SK-N-MC (cell line): ENCODE measurements at regions not wholly inside any gene's neighbourhood (a gene's known extent, or its start where the extent isn't known, plus 50 kb on each side); places are given as distances from the start of the nearest gene placed in this dataset.

Source experiments
- DNase-seq: peaks from one replicate; pipeline ENCODE4 v3.0.0-alpha.2; 2011; ENCODE audit warnings: low read depth, low spot score
- H3K27ac ChIP-seq: fragments of 200-600 bp; sonication (generic); 2 replicates; pipeline ENCODE4 v1.5.1; 2016; ENCODE audit warnings: mixed run types
- H3K36me3 ChIP-seq: fragments of 200-600 bp; sonication (generic); 2 replicates; pipeline ENCODE4 v1.6.1; 2017; ENCODE audit warnings: antibody characterized with exemption, low read length, mixed read lengths; ENCODE audit not compliant: insufficient read depth
- H3K4me3 ChIP-seq: fragments of 200-600 bp; sonication (generic); 2 replicates; pipeline ENCODE4 v1.5.1; 2016
- H3K9ac ChIP-seq: fragments of 200-600 bp; sonication (generic); 2 replicates; pipeline ENCODE4 v1.8.0; 2017; ENCODE audit warnings: mixed run types, mixed read lengths; ENCODE audit not compliant: insufficient read length
- H3K9me3 ChIP-seq: fragments of 200-600 bp; sonication (generic); 2 replicates; pipeline ENCODE4 v1.6.1; 2017; ENCODE audit warnings: low read depth, mild to moderate bottlenecking, antibody characterized with exemption, low read length, moderate library complexity, mixed read lengths
- EZH2 ChIP-seq: fragments of 200-600 bp; sonication (generic); IDR thresholded peaks from one replicate; pipeline ENCODE4 v1.6.1; 2017; ENCODE audit warnings: antibody characterized with exemption
- FOXP2 ChIP-seq: optimal IDR thresholded peaks from 2 replicates; pipeline ENCODE3; 2011; ENCODE audit warnings: mild to moderate bottlenecking, moderate library complexity; ENCODE audit not compliant: insufficient read depth; ENCODE audit errors: extremely low read length, control extremely low read depth
- POLR2AphosphoS5 ChIP-seq: IDR thresholded peaks from 2 replicates; pipeline ENCODE4 v1.6.1; 2012; ENCODE audit warnings: mild to moderate bottlenecking, low read depth, low read length, borderline replicate concordance

GRCh38 chr14:44830371-44830770 is 131.4 kb downstream of the KLHL28 start:
- no peak for DNase-seq
- no peaks in the 10 kb centered on the region for H3K9me3 ChIP-seq
- H3K9ac ChIP-seq: no peak overlapping the region
- no peaks in the 10 kb centered on the region for H3K36me3 ChIP-seq
- no peak overlapping the region for H3K27ac ChIP-seq
- no peak overlapping the region for H3K4me3 ChIP-seq
- TF ChIP-seq POLR2AphosphoS5 (no peak), FOXP2 (no peak), EZH2 (no peak)

GRCh38 chr14:44829021-44829420 is 132.7 kb downstream of the KLHL28 start:
- DNase-seq: no peak

GRCh38 chr14:44828023-44828422 is 133.7 kb downstream of the KLHL28 start:
- no peaks in the 10 kb centered on the region for H3K36me3 ChIP-seq
- H3K4me3 ChIP-seq: no peak overlapping the region
- no peak for TF ChIP-seq FOXP2
- no peak for TF ChIP-seq EZH2
- no peak for TF ChIP-seq POLR2AphosphoS5
- DNase-seq: no peak
- H3K27ac ChIP-seq: no peak overlapping the region
- no peak overlapping the region for H3K9ac ChIP-seq
- H3K9me3 ChIP-seq: no peaks in the 10 kb centered on the region

More at GRCh38 chr14:44829021-44829420, 132.7 kb downstream of the KLHL28 start:
- H3K4me3 ChIP-seq: no peak overlapping the region
- H3K36me3 ChIP-seq: no peaks in the 10 kb centered on the region
- no peaks in the 10 kb centered on the region for H3K9me3 ChIP-seq
- no peak overlapping the region for H3K9ac ChIP-seq
- TF ChIP-seq EZH2 (no peak), POLR2AphosphoS5 (no peak), FOXP2 (no peak)
- no peak overlapping the region for H3K27ac ChIP-seq

GRCh38 chr14:44820230-44820964 is 141.3 kb downstream of the KLHL28 start:
- Histone ChIP-seq H3K27ac (no peak overlapping the region), H3K9me3 (no peaks in the 10 kb centered on the region), H3K4me3 (no peak overlapping the region), H3K36me3 (no peaks in the 10 kb centered on the region), H3K9ac (no peak overlapping the region)
- no peak for TF ChIP-seq POLR2AphosphoS5
- no peak for TF ChIP-seq EZH2
- TF ChIP-seq FOXP2: no peak
- no peak for DNase-seq

GRCh38 chr14:44814196-44814595 is 147.6 kb downstream of the KLHL28 start:
- Histone ChIP-seq H3K9me3 (no peaks in the 10 kb centered on the region), H3K36me3 (no peaks in the 10 kb centered on the region), H3K4me3 (no peak overlapping the region), H3K27ac (no peak overlapping the region), H3K9ac (no peak overlapping the region)
- no peak for DNase-seq
- TF ChIP-seq EZH2: no peak
- no peak for TF ChIP-seq FOXP2
- no peak for TF ChIP-seq POLR2AphosphoS5

GRCh38 chr14:44812672-44813071 is 149.1 kb downstream of the KLHL28 start:
- TF ChIP-seq POLR2AphosphoS5 (no peak), EZH2 (no peak), FOXP2 (no peak)
- no peaks in the 10 kb centered on the region for H3K9me3 ChIP-seq
- H3K27ac ChIP-seq: no peak overlapping the region
- no peak overlapping the region for H3K4me3 ChIP-seq
- DNase-seq: no peak
- no peaks in the 10 kb centered on the region for H3K36me3 ChIP-seq
- H3K9ac ChIP-seq: no peak overlapping the region

- Histone ChIP-seq H3K27ac (no peak overlapping the region), H3K9me3 (no peaks in the 10 kb centered on the region), H3K9ac (no peak overlapping the region), H3K36me3 (no peaks in the 10 kb centered on the region), H3K4me3 (no peak overlapping the region)
- TF ChIP-seq EZH2 (no peak), FOXP2 (no peak), POLR2AphosphoS5 (no peak)
- DNase-seq: no peak
Measured at GRCh38 chr14:44804391-44804790, 157.4 kb downstream of the KLHL28 start.

GRCh38 chr14:44803239-44803905 is 158.4 kb downstream of the KLHL28 start:
- TF ChIP-seq EZH2: no peak
- TF ChIP-seq POLR2AphosphoS5: no peak
- no peak for TF ChIP-seq FOXP2
- no peaks in the 10 kb centered on the region for H3K9me3 ChIP-seq
- peak; percentile 60 for DNase-seq
- H3K36me3 ChIP-seq: no peaks in the 10 kb centered on the region
- peak overlapping the region; percentile 11 for H3K4me3 ChIP-seq
- no peak overlapping the region for H3K9ac ChIP-seq
- 0 out of 2 replicates have a peak overlapping the region, but pooled peaks have one; percentile 55 for H3K27ac ChIP-seq
